NCI-H1417 treated with DMSO at 0.1 percent for 48 hours (cell line): ENCODE measurements at regions not wholly inside any gene's neighbourhood (a gene's known extent, or its start where the extent isn't known, plus 50 kb on each side); places are given as distances from the start of the nearest gene placed in this dataset.
"Not testable (repeated sequence)": the region's sequence is repeated elsewhere in the genome, so short reads cannot be mapped to it uniquely, and the experiment has no call there.

ENCODE experiments used
- DNase-seq: peaks from one replicate; lab custom pipeline; 2025; lab: John Stamatoyannopoulos, UW

GRCh38 chr4:125750828-125751466 is 436.2 kb downstream of the FAT4 start:
- no peak for DNase-seq

GRCh38 chr4:125758438-125758837 is 443.7 kb downstream of the FAT4 start:
- DNase-seq = no peak

GRCh38 chr4:125760201-125760819 is 445.6 kb downstream of the FAT4 start:
- no peak for DNase-seq

GRCh38 chr4:125760956-125761355 is 446.2 kb downstream of the FAT4 start:
- no peak for DNase-seq

- no peak for DNase-seq
Measured at GRCh38 chr4:125762537-125762936, 447.8 kb downstream of the FAT4 start.

- DNase-seq = no peak
Measured at GRCh38 chr4:125765941-125766340, 451.2 kb downstream of the FAT4 start.

GRCh38 chr4:125770814-125771398 is 456.2 kb downstream of the FAT4 start:
- DNase-seq = no peak

GRCh38 chr4:125772680-125773079 is 457.9 kb downstream of the FAT4 start:
- DNase-seq = no peak

GRCh38 chr4:125773502-125773901 is 458.7 kb downstream of the FAT4 start:
- DNase-seq = no peak

- no peak for DNase-seq
Measured at GRCh38 chr4:125773931-125774330, 459.2 kb downstream of the FAT4 start.

- no peak for DNase-seq
Measured at GRCh38 chr4:125776146-125776545, 461.4 kb downstream of the FAT4 start.

- no peak for DNase-seq
Measured at GRCh38 chr4:125780164-125780563, 465.4 kb downstream of the FAT4 start.

GRCh38 chr4:125780747-125781146 is 466.0 kb downstream of the FAT4 start:
- no peak for DNase-seq

GRCh38 chr4:125781651-125782050 is 466.9 kb downstream of the FAT4 start:
- no peak for DNase-seq

GRCh38 chr4:125784741-125785140 is 470.0 kb downstream of the FAT4 start:
- DNase-seq = no peak

- no peak for DNase-seq
Measured at GRCh38 chr4:125787707-125788106, 473.0 kb downstream of the FAT4 start.

GRCh38 chr4:125789023-125789422 is 474.3 kb downstream of the FAT4 start:
- no peak for DNase-seq

GRCh38 chr4:125791896-125792295 is 477.1 kb downstream of the FAT4 start:
- no peak for DNase-seq

GRCh38 chr4:125794989-125795388 is 480.2 kb downstream of the FAT4 start:
- no peak for DNase-seq

- DNase-seq = no peak
Measured at GRCh38 chr4:125796138-125796537, 481.4 kb downstream of the FAT4 start.

GRCh38 chr4:125797621-125798020 is 482.9 kb downstream of the FAT4 start:
- not testable (repeated sequence) for DNase-seq

GRCh38 chr4:125801373-125801772 is 486.6 kb downstream of the FAT4 start:
- DNase-seq = no peak

- DNase-seq = no peak
Measured at GRCh38 chr4:125801924-125802323, 487.2 kb downstream of the FAT4 start.

GRCh38 chr4:125808022-125808421 is 493.3 kb downstream of the FAT4 start:
- no peak for DNase-seq
